22Rv1 (cell line): ENCODE measurements at regions not wholly inside any gene's neighbourhood (a gene's known extent, or its start where the extent isn't known, plus 50 kb on each side); places are given as distances from the start of the nearest gene placed in this dataset.

ENCODE experiments used
- CTCF ChIP-seq: fragments of 450-650 bp; IDR thresholded peaks from 2 replicates; pipeline ENCODE4 v1.5.1; 2017; ENCODE audit warnings: mild to moderate bottlenecking
- ZFX ChIP-seq: fragments of 450-650 bp; IDR thresholded peaks from 2 replicates; pipeline ENCODE4 v1.6.1; 2017; ENCODE audit warnings: antibody characterized with exemption, borderline replicate concordance

GRCh38 chr4:179728305-179728704 lies 2286.1 kb upstream of the AGA start:
- TF ChIP-seq CTCF (no peak), ZFX (no peak)
